Natural killer cell (primary cell): ENCODE measurements at regions not wholly inside any gene's neighbourhood (a gene's known extent, or its start where the extent isn't known, plus 50 kb on each side); places are given as distances from the start of the nearest gene placed in this dataset.

Experiments
- ATAC-seq, 3 donors: fragments of 150-1000 bp in 2 of 3; fragments of 200-7000 bp in 1 of 3; cut with Tn5 transposase; 1 replicate in 1 of 3; 2 replicates in 2 of 3; pipeline ENCODE4 v1.10.0; 2021; ENCODE audit warnings: mild to moderate bottlenecking in 2 of 3, moderate library complexity in 2 of 3
- DNase-seq, 2 donors: peaks; one replicate each; pipeline versions ENCODE4 v3.0.0 to v3.0.0-alpha.2; 2013 to 2021; ENCODE audit warnings: mixed read lengths in 1 of 2
- H3K27ac ChIP-seq: one replicate; pipeline ENCODE4 v1.5.1; 2013; ENCODE audit warnings: mild to moderate bottlenecking, low read length
- H3K27me3 ChIP-seq: one replicate; pipeline ENCODE4 v1.6.1; 2013; ENCODE audit warnings: low read length; ENCODE audit not compliant: control insufficient read depth, insufficient read depth
- H3K36me3 ChIP-seq: one replicate; pipeline ENCODE4 v1.6.1; 2013; ENCODE audit warnings: low read length; ENCODE audit not compliant: control insufficient read depth, insufficient read depth
- H3K4me1 ChIP-seq: one replicate; pipeline ENCODE4 v1.6.1; 2013; ENCODE audit warnings: low read length; ENCODE audit not compliant: control insufficient read depth, insufficient read depth
- H3K4me3 ChIP-seq: one replicate; pipeline ENCODE4 v1.5.1; 2013; ENCODE audit warnings: low read length
- H3K9me3 ChIP-seq: one replicate; pipeline ENCODE4 v1.6.1; 2013; ENCODE audit warnings: low read length; ENCODE audit not compliant: control insufficient read depth, insufficient read depth
- H3K27ac Mint-ChIP-seq, 2 donors: one replicate each; pipeline ENCODE4 v1.8.0; 2022; ENCODE audit warnings: mild to moderate bottlenecking in 2 of 2, mixed read lengths in 2 of 2, moderate library complexity in 1 of 2
- H3K27me3 Mint-ChIP-seq, 2 donors: one replicate each; pipeline ENCODE4 v1.8.0; 2022; ENCODE audit warnings: low read depth in 2 of 2, mixed read lengths in 2 of 2
- H3K36me3 Mint-ChIP-seq: one replicate; pipeline ENCODE4 v1.8.0; 2022; ENCODE audit warnings: mixed read lengths
- H3K4me1 Mint-ChIP-seq, 2 donors: one replicate each; pipeline ENCODE4 v1.8.0; 2022; ENCODE audit warnings: mixed read lengths in 2 of 2
- H3K4me3 Mint-ChIP-seq: one replicate; pipeline ENCODE4 v1.8.0; 2022; ENCODE audit warnings: mild to moderate bottlenecking, moderate library complexity, mixed read lengths
- H3K9me3 Mint-ChIP-seq, 2 donors: one replicate each; pipeline ENCODE4 v1.8.0; 2022; ENCODE audit warnings: mixed read lengths in 2 of 2
- WGBS: methylation state at CpG from one replicate; pipeline ENCODE4 v1.1.7; 2013; ENCODE audit warnings: missing lambda C conversion rate; ENCODE audit not compliant: insufficient coverage; 5-methylcytosine and 5-hydroxymethylcytosine counted together
- intact Hi-C: fragments of 100-400 bp; cut with micrococcal nuclease; formaldehyde crosslinking; loops from one replicate; pipeline ENCODE4 v1.14.2; 2022
- TF ChIP-seq, protein P1 (sequence below): fragments of 200-600 bp; IDR thresholded peaks from one replicate; pipeline ENCODE4 v1.8.0; 2022; ENCODE audit warnings: antibody characterized with exemption

DNA sequence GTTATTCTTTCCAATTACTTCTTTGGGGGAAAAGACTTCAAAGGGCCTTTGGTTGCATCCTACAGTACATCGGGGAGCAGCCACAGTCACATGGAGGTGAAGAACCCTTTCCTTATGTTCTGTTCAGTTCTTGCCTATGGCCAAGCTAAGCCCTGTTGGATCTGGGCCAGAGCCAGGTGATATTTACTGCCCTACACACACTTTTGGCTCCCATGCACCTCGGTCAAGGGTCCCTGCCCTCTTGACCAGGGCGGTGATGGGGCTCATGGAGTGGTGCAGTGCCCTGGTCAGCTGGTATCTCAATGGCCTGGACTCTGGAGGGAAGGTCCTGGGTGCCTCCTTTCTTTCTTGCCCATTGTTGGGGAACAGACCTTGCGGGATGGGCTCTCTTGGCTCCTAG is 98.7 kb downstream of the VAPA start:
- H3K36me3 Mint-ChIP-seq = no peaks in the 10 kb centered on the region
- H3K4me3 Mint-ChIP-seq = no peak overlapping the region
- DNase-seq (no peak), ATAC-seq (no peak)
- no peaks in the 10 kb centered on the region for H3K4me1 ChIP-seq
- peaks cover 0 to 4% of the 10 kb centered on the region in 2 donors for H3K27me3 Mint-ChIP-seq
- WGBS = 89% methylated on average over 4 of the region's 4 CpGs
- intact Hi-C loops = no loop called here
- H3K27me3 ChIP-seq = no peaks in the 10 kb centered on the region
- H3K9me3 ChIP-seq = no peaks in the 10 kb centered on the region
- TF ChIP-seq, protein P1, sequence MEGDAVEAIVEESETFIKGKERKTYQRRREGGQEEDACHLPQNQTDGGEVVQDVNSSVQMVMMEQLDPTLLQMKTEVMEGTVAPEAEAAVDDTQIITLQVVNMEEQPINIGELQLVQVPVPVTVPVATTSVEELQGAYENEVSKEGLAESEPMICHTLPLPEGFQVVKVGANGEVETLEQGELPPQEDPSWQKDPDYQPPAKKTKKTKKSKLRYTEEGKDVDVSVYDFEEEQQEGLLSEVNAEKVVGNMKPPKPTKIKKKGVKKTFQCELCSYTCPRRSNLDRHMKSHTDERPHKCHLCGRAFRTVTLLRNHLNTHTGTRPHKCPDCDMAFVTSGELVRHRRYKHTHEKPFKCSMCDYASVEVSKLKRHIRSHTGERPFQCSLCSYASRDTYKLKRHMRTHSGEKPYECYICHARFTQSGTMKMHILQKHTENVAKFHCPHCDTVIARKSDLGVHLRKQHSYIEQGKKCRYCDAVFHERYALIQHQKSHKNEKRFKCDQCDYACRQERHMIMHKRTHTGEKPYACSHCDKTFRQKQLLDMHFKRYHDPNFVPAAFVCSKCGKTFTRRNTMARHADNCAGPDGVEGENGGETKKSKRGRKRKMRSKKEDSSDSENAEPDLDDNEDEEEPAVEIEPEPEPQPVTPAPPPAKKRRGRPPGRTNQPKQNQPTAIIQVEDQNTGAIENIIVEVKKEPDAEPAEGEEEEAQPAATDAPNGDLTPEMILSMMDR = no peak
- H3K9me3 Mint-ChIP-seq = no peaks in the 10 kb centered on the region
- H3K4me1 Mint-ChIP-seq = no peaks in the 10 kb centered on the region
- no peak overlapping the region for H3K4me3 ChIP-seq
- H3K27ac ChIP-seq = no peak overlapping the region
- no peaks in the 10 kb centered on the region for H3K36me3 ChIP-seq
- H3K27ac Mint-ChIP-seq = no peak overlapping the region

DNA sequence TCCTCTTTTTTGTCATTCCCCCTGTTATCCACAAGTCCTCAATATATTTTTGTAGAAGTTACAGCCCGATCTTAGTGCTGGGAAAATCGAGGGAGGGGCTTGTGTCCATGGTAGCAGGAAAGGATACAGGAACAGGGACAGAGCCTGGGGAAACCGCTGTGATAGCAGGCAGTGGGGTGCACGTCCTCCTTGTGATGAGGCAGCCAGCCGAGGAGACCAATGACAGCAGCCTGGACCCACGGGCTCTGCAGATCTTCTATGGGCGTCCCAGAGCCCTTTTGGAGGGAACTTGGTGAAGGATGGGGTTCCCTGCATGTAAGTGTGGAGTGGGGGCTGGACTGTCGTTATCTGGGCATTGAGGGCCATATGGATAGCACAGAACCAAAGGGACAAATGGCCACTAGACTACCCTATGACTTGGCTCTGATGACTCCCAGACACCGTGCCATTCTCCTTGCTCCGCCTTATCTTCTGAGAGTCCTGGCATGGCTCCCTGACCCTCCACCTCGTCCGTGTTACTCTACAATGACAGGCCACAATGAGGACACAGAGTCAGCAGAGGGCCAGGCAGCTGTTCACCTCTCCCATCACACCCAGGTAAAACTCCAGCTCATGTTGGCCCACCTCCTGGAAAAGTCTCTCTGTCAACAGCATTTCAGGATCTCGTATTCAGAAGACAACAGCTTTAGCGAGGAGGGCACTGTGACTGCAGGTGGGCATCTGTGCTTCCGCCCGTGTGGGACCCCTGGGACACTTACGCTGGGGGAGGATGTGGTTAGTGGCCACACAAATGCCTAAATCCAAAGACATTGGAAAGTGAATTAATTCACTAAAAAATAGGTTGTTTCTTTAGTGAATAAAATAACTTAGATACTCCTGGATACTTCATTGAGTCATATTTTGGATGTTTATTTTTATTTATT is 100.1 kb downstream of the VAPA start:
- WGBS = 66% methylated on average over 17 of the region's 17 CpGs
- no peaks in the 10 kb centered on the region for H3K36me3 ChIP-seq
- no peaks in the 10 kb centered on the region for H3K4me1 ChIP-seq
- DNase-seq (no peak), ATAC-seq (no peak)
- H3K27me3 ChIP-seq = no peaks in the 10 kb centered on the region
- intact Hi-C loops = no loop called here
- no peak overlapping the region for H3K4me3 ChIP-seq
- Mint-ChIP-seq H3K9me3 (no peaks in the 10 kb centered on the region), H3K36me3 (no peaks in the 10 kb centered on the region), H3K4me3 (no peak overlapping the region), H3K27ac (no peak overlapping the region), H3K4me1 (no peaks in the 10 kb centered on the region), H3K27me3 (peaks cover 0 to 4% of the 10 kb centered on the region in 2 donors)
- no peak overlapping the region for H3K27ac ChIP-seq
- TF ChIP-seq, protein P1 = no peak
- no peaks in the 10 kb centered on the region for H3K9me3 ChIP-seq

DNA sequence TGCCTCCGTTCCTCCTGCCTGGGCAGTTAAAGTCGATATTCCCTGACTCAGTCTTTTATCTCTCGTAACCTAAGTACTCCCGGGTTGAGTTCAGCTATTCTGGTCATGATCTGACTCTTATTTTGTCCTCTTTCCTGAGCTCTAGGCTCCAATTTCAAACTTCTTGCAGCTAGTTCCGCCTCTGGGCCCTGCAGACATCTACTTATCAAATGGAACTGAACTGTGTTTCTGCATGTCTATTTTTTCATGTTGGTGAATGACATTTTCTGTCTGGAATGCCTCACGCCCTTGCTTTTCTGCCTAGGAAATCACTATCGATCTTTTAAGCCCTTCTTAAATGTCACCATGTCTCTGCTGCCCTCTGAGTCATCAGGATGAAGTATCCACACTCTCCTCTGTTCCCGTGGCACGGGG is 101.5 kb downstream of the VAPA start:
- WGBS = 88% methylated on average over 9 of the region's 9 CpGs
- no peak overlapping the region for H3K27ac ChIP-seq

More for the DNA sequence above, 101.5 kb downstream of the VAPA start:
- TF ChIP-seq, protein P1 = no peak
- H3K36me3 ChIP-seq = no peaks in the 10 kb centered on the region
- H3K27ac Mint-ChIP-seq = no peak overlapping the region
- DNase-seq = no peak
- no peaks in the 10 kb centered on the region for H3K27me3 ChIP-seq
- no peaks in the 10 kb centered on the region for H3K4me1 ChIP-seq
- intact Hi-C loops = no loop called here
- no peak for ATAC-seq
- H3K4me3 ChIP-seq = no peak overlapping the region
- no peaks in the 10 kb centered on the region for H3K9me3 Mint-ChIP-seq
- no peak overlapping the region for H3K4me3 Mint-ChIP-seq
- no peaks in the 10 kb centered on the region for H3K9me3 ChIP-seq
- no peaks in the 10 kb centered on the region for H3K27me3 Mint-ChIP-seq
- H3K36me3 Mint-ChIP-seq = no peaks in the 10 kb centered on the region
- no peaks in the 10 kb centered on the region for H3K4me1 Mint-ChIP-seq
